Thyroid gland (tissue), 4 donors: ENCODE measurements at regions not wholly inside any gene's neighbourhood (a gene's known extent, or its start where the extent isn't known, plus 50 kb on each side); places are given as distances from the start of the nearest gene placed in this dataset.

Experiments
- DNase-seq, 2 donors: peaks; one replicate each; pipeline ENCODE4 v3.0.0-alpha.2; 2019
- H3K27ac ChIP-seq, 3 donors: fragments of 200-600 bp; sonication (generic); 1 replicate in 2 of 3; 2 replicates in 1 of 3; pipeline ENCODE4 v1.5.1; 2016 to 2019; ENCODE audit warnings: mild to moderate bottlenecking in 1 of 3, moderate library complexity in 1 of 3
- H3K27me3 ChIP-seq: fragments of 200-600 bp; sonication (generic); one replicate; pipeline ENCODE4 v1.5.1; 2019
- H3K36me3 ChIP-seq, 2 donors: fragments of 200-600 bp; sonication (generic); one replicate each; pipeline ENCODE4 v1.5.1; 2016 to 2019
- H3K4me1 ChIP-seq, 2 donors: fragments of 200-600 bp; sonication (generic); one replicate each; pipeline ENCODE4 v1.5.1; 2017 to 2019
- H3K4me3 ChIP-seq, 3 donors: fragments of 200-600 bp; sonication (generic); replicated peaks in 1 of 3; 1 replicate in 2 of 3; 2 replicates in 1 of 3; pipeline ENCODE4 v1.5.1; 2016; ENCODE audit warnings: mild to moderate bottlenecking in 1 of 3
- H3K9me3 ChIP-seq: fragments of 200-600 bp; sonication (generic); one replicate; pipeline ENCODE4 v1.5.1; 2017
- POLR2A ChIP-seq, 2 donors: fragments of 450-650 bp; IDR thresholded peaks; one replicate each; pipeline ENCODE4 v1.6.1; 2017; ENCODE audit warnings: antibody characterized with exemption in 2 of 2, mild to moderate bottlenecking in 2 of 2, moderate library complexity in 1 of 2
- WGBS, 2 donors: methylation state at CpG; one replicate each; pipeline ENCODE4 v1.1.5; 2017; 5-methylcytosine and 5-hydroxymethylcytosine counted together
- intact Hi-C: fragments of 100-400 bp; cut with DNase I; formaldehyde crosslinking; loops from one replicate; pipeline ENCODE4 v1.15.1; 2023
- TF ChIP-seq, protein P1 (sequence below), 6 experiments: fragments of 200-600 bp in 3 of 6; fragments of 450-650 bp in 3 of 6; sonication (generic) in 3 of 6; IDR thresholded peaks; one replicate each; pipeline ENCODE4 v1.5.1; 2016 to 2019; ENCODE audit warnings: antibody characterized with exemption in 6 of 6, mild to moderate bottlenecking in 2 of 6, inconsistent platforms in 1 of 6, moderate library complexity in 1 of 6

DNA sequence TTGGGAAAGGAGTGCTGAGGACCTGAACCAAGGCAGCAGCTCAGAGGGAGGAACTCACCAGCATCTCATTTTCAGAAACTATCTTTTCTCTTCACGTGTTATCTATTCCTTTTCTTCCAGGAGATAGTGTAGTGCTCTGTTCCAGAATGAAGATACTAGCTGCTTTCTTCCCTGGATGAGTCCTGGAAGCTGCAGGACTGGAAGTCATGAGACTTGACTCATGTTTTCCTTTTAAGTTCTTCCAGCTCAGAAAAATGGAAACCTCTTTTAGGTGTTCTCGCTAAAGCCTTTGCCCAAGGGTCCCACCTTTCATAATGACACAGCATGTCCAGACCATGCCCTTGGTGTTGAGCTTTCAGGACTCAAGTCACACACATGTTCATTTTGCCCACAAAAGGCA lies 106.7 kb downstream of the UNC5CL start:
- no peaks in the 10 kb centered on the region for H3K36me3 ChIP-seq
- intact Hi-C loops, result no loop called here
- H3K27ac ChIP-seq, result no peak overlapping the region
- DNase-seq, result no peak
- TF ChIP-seq, protein P1, sequence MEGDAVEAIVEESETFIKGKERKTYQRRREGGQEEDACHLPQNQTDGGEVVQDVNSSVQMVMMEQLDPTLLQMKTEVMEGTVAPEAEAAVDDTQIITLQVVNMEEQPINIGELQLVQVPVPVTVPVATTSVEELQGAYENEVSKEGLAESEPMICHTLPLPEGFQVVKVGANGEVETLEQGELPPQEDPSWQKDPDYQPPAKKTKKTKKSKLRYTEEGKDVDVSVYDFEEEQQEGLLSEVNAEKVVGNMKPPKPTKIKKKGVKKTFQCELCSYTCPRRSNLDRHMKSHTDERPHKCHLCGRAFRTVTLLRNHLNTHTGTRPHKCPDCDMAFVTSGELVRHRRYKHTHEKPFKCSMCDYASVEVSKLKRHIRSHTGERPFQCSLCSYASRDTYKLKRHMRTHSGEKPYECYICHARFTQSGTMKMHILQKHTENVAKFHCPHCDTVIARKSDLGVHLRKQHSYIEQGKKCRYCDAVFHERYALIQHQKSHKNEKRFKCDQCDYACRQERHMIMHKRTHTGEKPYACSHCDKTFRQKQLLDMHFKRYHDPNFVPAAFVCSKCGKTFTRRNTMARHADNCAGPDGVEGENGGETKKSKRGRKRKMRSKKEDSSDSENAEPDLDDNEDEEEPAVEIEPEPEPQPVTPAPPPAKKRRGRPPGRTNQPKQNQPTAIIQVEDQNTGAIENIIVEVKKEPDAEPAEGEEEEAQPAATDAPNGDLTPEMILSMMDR (IDR thresholded peaks at IDR 0.05), result no peak
- no peak for TF ChIP-seq POLR2A (IDR thresholded peaks at IDR 0.05)
- H3K4me3 ChIP-seq, result no peak overlapping the region
- no peaks in the 10 kb centered on the region for H3K27me3 ChIP-seq
- no peaks in the 10 kb centered on the region for H3K9me3 ChIP-seq
- H3K4me1 ChIP-seq, result peaks cover 2 to 13% of the 10 kb centered on the region in 2 donors
- WGBS, 2 donors, result 83 to 95% methylated on average over 2 of the region's 2 CpGs

DNA sequence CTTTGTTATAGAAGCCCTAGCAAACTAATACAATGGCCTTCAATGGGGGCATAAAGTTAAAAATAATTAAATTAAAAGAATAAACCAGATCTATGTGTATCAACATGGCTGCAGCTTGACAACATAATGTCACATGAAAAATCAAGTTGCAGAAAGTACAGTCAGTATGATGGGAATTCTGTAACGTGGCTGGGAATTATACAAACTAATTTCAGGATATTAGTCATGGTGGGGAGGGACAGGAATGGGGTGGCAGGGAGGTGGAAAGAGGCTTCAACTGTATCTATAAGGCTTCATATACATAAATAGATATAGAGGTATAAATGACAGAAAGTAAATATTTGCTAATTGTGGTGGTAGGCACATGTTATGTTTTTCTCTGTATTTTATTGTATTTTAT lies 107.1 kb downstream of the UNC5CL start:
- 66 to 78% methylated on average over 1 of the region's 1 CpG for WGBS, 2 donors
- DNase-seq, result no peak
- intact Hi-C loops, result no loop called here
- Histone ChIP-seq H3K4me1 (peaks cover 0 to 9% of the 10 kb centered on the region in 2 donors), H3K4me3 (no peak overlapping the region), H3K27ac (no peak overlapping the region), H3K36me3 (no peaks in the 10 kb centered on the region), H3K27me3 (no peaks in the 10 kb centered on the region), H3K9me3 (no peaks in the 10 kb centered on the region)
- no peak for TF ChIP-seq POLR2A (IDR thresholded peaks at IDR 0.05)
- TF ChIP-seq, protein P1 (IDR thresholded peaks at IDR 0.05), result no peak

DNA sequence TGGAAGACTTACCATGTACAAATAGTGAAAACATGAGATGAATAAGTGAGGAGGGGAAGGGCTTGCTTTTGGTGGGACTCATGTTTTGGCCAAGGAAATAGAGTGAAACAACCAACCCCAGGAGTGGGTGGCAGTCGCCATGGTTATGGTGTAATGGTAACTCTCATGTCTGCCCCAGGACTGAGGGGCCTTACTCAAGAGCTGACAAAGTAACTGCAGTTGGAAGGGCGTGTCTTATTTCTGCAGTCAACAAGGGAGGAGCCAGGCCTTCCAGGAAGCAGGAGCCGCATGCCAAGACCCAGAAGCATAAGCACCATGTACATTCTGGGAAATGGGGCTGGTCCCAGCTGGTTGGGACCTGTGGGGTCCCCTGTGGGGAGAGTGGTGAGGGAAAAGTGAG lies 108.5 kb downstream of the UNC5CL start:
- Histone ChIP-seq H3K36me3 (no peaks in the 10 kb centered on the region), H3K27ac (no peak overlapping the region), H3K27me3 (no peaks in the 10 kb centered on the region), H3K4me1 (no peaks in the 10 kb centered on the region), H3K9me3 (no peaks in the 10 kb centered on the region), H3K4me3 (no peak overlapping the region)
- intact Hi-C loops, result no loop called here
- DNase-seq, result no peak
- TF ChIP-seq, protein P1 (IDR thresholded peaks at IDR 0.05), result no peak
- TF ChIP-seq POLR2A (IDR thresholded peaks at IDR 0.05), result no peak
- 59 to 76% methylated on average over 3 of the region's 3 CpGs for WGBS, 2 donors

DNA sequence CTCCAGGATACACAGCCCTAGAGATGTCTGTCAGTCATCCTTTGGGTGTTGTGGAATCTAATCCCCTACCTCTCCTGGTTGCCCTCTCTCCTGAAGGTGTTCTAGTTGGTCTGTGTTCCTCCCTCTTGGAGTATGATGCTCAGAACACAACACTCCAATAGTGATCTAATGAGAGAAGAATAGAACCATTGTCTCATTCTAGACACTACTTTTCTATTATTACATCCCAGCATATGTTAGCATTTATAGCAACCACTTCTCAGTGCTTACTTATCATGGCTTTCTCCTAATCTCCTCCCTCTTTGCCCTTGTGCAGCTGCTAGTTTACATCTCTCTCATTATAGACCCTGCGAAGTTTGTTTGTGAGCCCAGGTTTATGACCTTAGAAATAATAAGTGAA lies 109.0 kb downstream of the UNC5CL start:
- no peaks in the 10 kb centered on the region for H3K4me1 ChIP-seq
- WGBS, 2 donors, result 98 to 100% methylated on average over 1 of the region's 1 CpG
- H3K27me3 ChIP-seq, result no peaks in the 10 kb centered on the region
- TF ChIP-seq POLR2A (IDR thresholded peaks at IDR 0.05), result no peak
- TF ChIP-seq, protein P1 (IDR thresholded peaks at IDR 0.05), result no peak
- DNase-seq, result no peak
- no peak overlapping the region for H3K4me3 ChIP-seq
- no peak overlapping the region for H3K27ac ChIP-seq
- no peaks in the 10 kb centered on the region for H3K36me3 ChIP-seq
- no peaks in the 10 kb centered on the region for H3K9me3 ChIP-seq
- intact Hi-C loops, result no loop called here

DNA sequence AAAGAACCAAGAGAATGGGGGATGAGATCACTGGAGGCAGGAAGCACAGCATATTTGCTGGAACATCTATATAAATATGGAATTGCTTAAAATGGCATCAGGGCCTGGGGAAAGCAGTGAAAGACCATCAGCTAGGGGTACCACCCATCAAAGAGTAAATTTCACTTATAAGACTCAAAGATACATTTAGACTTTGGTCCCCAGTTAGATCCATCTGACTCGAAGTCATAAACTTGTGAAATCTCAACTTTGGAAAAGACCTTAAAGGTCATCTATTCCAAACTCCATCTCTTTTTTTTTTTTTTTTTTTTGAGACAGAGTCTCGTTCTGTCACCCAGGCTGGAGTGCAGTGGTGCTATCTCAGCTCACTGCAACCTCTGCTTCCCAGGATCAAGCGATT lies 109.8 kb downstream of the UNC5CL start:
- Histone ChIP-seq H3K9me3 (no peaks in the 10 kb centered on the region), H3K27ac (no peak overlapping the region), H3K4me3 (no peak overlapping the region), H3K4me1 (no peaks in the 10 kb centered on the region), H3K36me3 (no peaks in the 10 kb centered on the region), H3K27me3 (no peaks in the 10 kb centered on the region)
- DNase-seq, result no peak
- intact Hi-C loops, result no loop called here
- 92 to 94% methylated on average over 3 of the region's 3 CpGs for WGBS, 2 donors
- TF ChIP-seq, protein P1 (IDR thresholded peaks at IDR 0.05), result no peak
- no peak for TF ChIP-seq POLR2A (IDR thresholded peaks at IDR 0.05)
